ENCODE measurements at regions not wholly inside any gene's neighbourhood (a gene's known extent, or its start where the extent isn't known, plus 50 kb on each side); places are given as distances from the start of the nearest gene placed in this dataset.

DNA sequence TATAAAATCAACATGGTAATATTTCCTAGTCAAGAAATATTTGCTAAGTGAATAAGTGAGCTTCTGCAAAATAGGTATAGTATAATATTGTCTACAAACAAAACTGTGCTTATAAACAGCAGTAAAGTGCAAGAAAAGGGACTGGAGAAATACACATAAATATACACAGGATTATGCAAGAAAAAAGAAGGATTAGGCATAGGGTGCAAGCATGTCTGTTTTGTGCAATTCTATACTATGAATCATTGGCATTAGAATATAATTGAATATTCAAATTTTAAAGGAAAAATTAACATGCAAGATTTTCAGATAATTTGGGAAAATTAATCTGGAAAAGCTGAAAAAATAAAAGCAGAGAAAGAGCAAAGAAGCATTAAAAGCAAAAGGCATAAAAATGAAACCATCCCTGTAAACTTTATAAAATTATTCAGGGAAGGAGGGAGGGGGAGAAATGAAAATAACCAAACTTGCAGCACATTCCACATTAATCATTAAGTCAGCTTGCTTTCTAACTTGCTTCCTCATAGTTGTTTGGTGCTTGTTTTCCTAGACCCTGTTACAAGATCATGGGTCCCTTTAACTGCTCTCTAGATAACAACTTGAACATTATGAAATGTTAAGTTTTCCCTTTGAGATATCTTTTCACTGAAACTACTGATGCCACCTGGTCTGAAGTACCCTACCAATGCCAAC, 147.4 kb upstream of the STAC start:
- TF ChIP-seq RXRA (IDR thresholded peaks at IDR 0.05; ENCODE audit: borderline replicate concordance, low read depth) (no peak), TCF12 (IDR thresholded peaks at IDR 0.05) (no peak)
- TF ChIP-seq, protein P1, sequence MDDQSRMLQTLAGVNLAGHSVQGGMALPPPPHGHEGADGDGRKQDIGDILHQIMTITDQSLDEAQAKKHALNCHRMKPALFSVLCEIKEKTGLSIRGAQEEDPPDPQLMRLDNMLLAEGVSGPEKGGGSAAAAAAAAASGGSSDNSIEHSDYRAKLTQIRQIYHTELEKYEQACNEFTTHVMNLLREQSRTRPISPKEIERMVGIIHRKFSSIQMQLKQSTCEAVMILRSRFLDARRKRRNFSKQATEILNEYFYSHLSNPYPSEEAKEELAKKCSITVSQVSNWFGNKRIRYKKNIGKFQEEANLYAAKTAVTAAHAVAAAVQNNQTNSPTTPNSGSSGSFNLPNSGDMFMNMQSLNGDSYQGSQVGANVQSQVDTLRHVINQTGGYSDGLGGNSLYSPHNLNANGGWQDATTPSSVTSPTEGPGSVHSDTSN (IDR thresholded peaks at IDR 0.05) = no peak
- Histone ChIP-seq H3K27me3 (ENCODE audit: insufficient read depth) (no peaks in the 10 kb centered on the region), H3K4me3 (ENCODE audit: low read depth in 2 of 2, low read length in 1 of 2) (no peak overlapping the region), H3K36me3 (replicated peaks in 1 of 2; ENCODE audit: control insufficient read depth in 1 of 2, insufficient read depth in 2 of 2, low read length in 1 of 2) (no peaks in the 10 kb centered on the region), H3K9me3 (no peaks in the 10 kb centered on the region), H3K4me2 (no peak overlapping the region), H4K20me1 (ENCODE audit: insufficient read depth) (no peaks in the 10 kb centered on the region), H3K4me1 (ENCODE audit: control insufficient read depth in 1 of 2, insufficient read depth in 2 of 2, low read depth in 1 of 2, low read length in 1 of 2) (no peaks in the 10 kb centered on the region; a peak in 1 of 4 replicates), H3K79me2 (ENCODE audit: insufficient read depth) (no peaks in the 10 kb centered on the region), H3K9me2 (no peaks in the 10 kb centered on the region), H3K27ac (ENCODE audit: low read depth in 2 of 2, low read length in 1 of 2) (no peak overlapping the region), H3F3A (replicated peaks; ENCODE audit: insufficient read depth) (no peaks in the 10 kb centered on the region), H2AFZ (ENCODE audit: low read depth) (no peak overlapping the region), H3K9ac (no peak overlapping the region)
- ChIA-PET POLR2A (no interaction called here), CTCF (interaction anchor here (0.6 kb wide), 1 partner anchor 55 kb away, joined by 3 read pairs; no protein-coding TSS in a partner anchor)
- no peak for DNase-seq

DNA sequence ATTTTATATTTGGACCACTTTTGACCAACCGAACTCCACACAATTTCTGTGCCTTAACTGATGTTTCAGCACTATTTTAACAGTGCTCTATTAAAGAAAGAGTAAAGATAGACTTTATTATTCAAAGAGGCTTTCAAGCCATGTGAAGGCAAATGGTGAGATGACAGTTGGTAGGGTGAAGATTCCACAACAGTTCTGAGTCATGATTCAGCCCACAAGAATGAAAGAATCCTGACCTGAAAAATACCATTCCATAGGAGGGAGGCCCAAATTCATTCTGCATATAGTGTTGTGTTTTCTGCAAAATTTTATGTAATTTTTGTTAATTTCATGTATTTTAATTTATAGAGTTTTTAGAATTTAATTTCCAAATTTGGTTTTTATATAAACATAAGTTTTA, 135.6 kb upstream of the STAC start:
- DNase-seq = no peak
- ChIA-PET CTCF (no interaction called here), POLR2A (no interaction called here)
- no peaks in the 10 kb centered on the region for H3K9me3 ChIP-seq
- H4K20me1 ChIP-seq (ENCODE audit: insufficient read depth) = no peaks in the 10 kb centered on the region
- H3K4me2 ChIP-seq = no peak overlapping the region
- H3K9me2 ChIP-seq = no peaks in the 10 kb centered on the region
- H2AFZ ChIP-seq (ENCODE audit: low read depth) = no peak overlapping the region
- H3K36me3 ChIP-seq (replicated peaks in 1 of 2; ENCODE audit: control insufficient read depth in 1 of 2, insufficient read depth in 2 of 2, low read length in 1 of 2) = no peaks in the 10 kb centered on the region
- H3K79me2 ChIP-seq (ENCODE audit: insufficient read depth) = no peaks in the 10 kb centered on the region
- no peak overlapping the region for H3K9ac ChIP-seq
- no peaks in the 10 kb centered on the region for H3K4me1 ChIP-seq (ENCODE audit: control insufficient read depth in 1 of 2, insufficient read depth in 2 of 2, low read depth in 1 of 2, low read length in 1 of 2)
- peaks cover 2% of the 10 kb centered on the region for H3F3A ChIP-seq (replicated peaks; ENCODE audit: insufficient read depth)
- no peaks in the 10 kb centered on the region for H3K27me3 ChIP-seq (ENCODE audit: insufficient read depth)
- no peak overlapping the region for H3K4me3 ChIP-seq (ENCODE audit: low read depth in 2 of 2, low read length in 1 of 2)
- 60% methylated on average over 1 of the region's 1 CpG for WGBS (ENCODE audit: low lambda C conversion rate)
- no peak overlapping the region; a peak in 1 of 4 replicates for H3K27ac ChIP-seq (ENCODE audit: low read depth in 2 of 2, low read length in 1 of 2)
- TF ChIP-seq, protein P2, sequence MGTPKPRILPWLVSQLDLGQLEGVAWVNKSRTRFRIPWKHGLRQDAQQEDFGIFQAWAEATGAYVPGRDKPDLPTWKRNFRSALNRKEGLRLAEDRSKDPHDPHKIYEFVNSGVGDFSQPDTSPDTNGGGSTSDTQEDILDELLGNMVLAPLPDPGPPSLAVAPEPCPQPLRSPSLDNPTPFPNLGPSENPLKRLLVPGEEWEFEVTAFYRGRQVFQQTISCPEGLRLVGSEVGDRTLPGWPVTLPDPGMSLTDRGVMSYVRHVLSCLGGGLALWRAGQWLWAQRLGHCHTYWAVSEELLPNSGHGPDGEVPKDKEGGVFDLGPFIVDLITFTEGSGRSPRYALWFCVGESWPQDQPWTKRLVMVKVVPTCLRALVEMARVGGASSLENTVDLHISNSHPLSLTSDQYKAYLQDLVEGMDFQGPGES (IDR thresholded peaks at IDR 0.05; ENCODE audit: low read depth, low read length) = no peak
- TF ChIP-seq POLR2AphosphoS5 (IDR thresholded peaks at IDR 0.05; ENCODE audit: low read depth, low read length) = no peak
- no peak for TF ChIP-seq EZH2phosphoT487 (IDR thresholded peaks at IDR 0.05; ENCODE audit: borderline replicate concordance, low read depth)
- no peak for TF ChIP-seq RFX5 (IDR thresholded peaks at IDR 0.05; ENCODE audit: low read length)
- TF ChIP-seq RXRA (IDR thresholded peaks at IDR 0.05; ENCODE audit: borderline replicate concordance, low read depth) = no peak
- TF ChIP-seq MXI1 (IDR thresholded peaks at IDR 0.05; ENCODE audit: low read depth, low read length) = no peak
- TF ChIP-seq FOSL2 (IDR thresholded peaks at IDR 0.05; ENCODE audit: borderline replicate concordance, low read depth) = peak; percentile 67; the same call in 1 of the 2 replicates
- TF ChIP-seq, protein P3, sequence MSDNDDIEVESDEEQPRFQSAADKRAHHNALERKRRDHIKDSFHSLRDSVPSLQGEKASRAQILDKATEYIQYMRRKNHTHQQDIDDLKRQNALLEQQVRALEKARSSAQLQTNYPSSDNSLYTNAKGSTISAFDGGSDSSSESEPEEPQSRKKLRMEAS (IDR thresholded peaks at IDR 0.05; ENCODE audit: low read depth) = no peak
- TF ChIP-seq NRF1 (IDR thresholded peaks at IDR 0.05; ENCODE audit: low read depth, low read length) = no peak
- no peak for TF ChIP-seq GABPA (IDR thresholded peaks at IDR 0.05; ENCODE audit: low read depth)
- TF ChIP-seq RCOR1 (IDR thresholded peaks at IDR 0.05; ENCODE audit: low read length) = no peak
- TF ChIP-seq TCF12 (IDR thresholded peaks at IDR 0.05) = peak; percentile 44; the same call in 1 of the 2 replicates
- TF ChIP-seq, protein P4, sequence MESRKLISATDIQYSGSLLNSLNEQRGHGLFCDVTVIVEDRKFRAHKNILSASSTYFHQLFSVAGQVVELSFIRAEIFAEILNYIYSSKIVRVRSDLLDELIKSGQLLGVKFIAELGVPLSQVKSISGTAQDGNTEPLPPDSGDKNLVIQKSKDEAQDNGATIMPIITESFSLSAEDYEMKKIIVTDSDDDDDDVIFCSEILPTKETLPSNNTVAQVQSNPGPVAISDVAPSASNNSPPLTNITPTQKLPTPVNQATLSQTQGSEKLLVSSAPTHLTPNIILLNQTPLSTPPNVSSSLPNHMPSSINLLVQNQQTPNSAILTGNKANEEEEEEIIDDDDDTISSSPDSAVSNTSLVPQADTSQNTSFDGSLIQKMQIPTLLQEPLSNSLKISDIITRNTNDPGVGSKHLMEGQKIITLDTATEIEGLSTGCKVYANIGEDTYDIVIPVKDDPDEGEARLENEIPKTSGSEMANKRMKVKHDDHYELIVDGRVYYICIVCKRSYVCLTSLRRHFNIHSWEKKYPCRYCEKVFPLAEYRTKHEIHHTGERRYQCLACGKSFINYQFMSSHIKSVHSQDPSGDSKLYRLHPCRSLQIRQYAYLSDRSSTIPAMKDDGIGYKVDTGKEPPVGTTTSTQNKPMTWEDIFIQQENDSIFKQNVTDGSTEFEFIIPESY (IDR thresholded peaks at IDR 0.05; ENCODE audit: borderline replicate concordance, low read depth) = no peak
- TF ChIP-seq TAF1 (IDR thresholded peaks at IDR 0.05; ENCODE audit: borderline replicate concordance, low read depth, low read length) = no peak
- TF ChIP-seq ELF1 (IDR thresholded peaks at IDR 0.05) = no peak
- no peak for TF ChIP-seq FOXM1 (IDR thresholded peaks at IDR 0.05; ENCODE audit: low read depth)
- TF ChIP-seq SMC3 (IDR thresholded peaks at IDR 0.05; ENCODE audit: low read depth, low read length) = no peak
- no peak for TF ChIP-seq CHD2 (IDR thresholded peaks at IDR 0.05; ENCODE audit: low read length, partially characterized antibody)
- TF ChIP-seq RAD21 (IDR thresholded peaks at IDR 0.05; ENCODE audit: low read length) = no peak
- TF ChIP-seq JUND (IDR thresholded peaks at IDR 0.05) = peak; percentile 62
- TF ChIP-seq, protein P5, sequence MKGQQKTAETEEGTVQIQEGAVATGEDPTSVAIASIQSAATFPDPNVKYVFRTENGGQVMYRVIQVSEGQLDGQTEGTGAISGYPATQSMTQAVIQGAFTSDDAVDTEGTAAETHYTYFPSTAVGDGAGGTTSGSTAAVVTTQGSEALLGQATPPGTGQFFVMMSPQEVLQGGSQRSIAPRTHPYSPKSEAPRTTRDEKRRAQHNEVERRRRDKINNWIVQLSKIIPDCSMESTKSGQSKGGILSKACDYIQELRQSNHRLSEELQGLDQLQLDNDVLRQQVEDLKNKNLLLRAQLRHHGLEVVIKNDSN (IDR thresholded peaks at IDR 0.05; ENCODE audit: borderline replicate concordance, low read depth) = no peak
- TF ChIP-seq, protein P1 (IDR thresholded peaks at IDR 0.05) = peak; percentile 39; the same call in 1 of the 2 replicates
